ENCODE measurements at regions not wholly inside any gene's neighbourhood (a gene's known extent, or its start where the extent isn't known, plus 50 kb on each side); places are given as distances from the start of the nearest gene placed in this dataset.

DNA sequence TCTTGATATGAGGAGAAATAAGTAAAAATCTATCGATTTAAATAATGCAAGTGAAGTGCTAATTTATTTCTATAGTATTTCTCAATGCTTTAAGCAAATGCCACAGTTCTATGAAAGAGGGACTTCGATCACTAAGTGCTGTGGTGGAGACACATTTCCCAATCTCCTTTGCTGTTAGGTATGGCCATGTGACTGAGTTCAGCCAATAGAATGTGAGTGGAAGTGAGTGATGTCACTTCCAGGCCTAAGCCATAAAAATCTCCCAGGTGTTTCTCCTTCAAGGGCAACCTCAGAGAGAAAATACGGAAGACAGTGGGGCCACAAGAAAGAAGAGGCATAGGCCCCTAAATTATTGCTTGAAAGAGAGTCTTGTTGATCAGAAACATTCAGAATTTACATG, 100.3 kb upstream of the ANKH start:
- DNase-seq = no peak

DNA sequence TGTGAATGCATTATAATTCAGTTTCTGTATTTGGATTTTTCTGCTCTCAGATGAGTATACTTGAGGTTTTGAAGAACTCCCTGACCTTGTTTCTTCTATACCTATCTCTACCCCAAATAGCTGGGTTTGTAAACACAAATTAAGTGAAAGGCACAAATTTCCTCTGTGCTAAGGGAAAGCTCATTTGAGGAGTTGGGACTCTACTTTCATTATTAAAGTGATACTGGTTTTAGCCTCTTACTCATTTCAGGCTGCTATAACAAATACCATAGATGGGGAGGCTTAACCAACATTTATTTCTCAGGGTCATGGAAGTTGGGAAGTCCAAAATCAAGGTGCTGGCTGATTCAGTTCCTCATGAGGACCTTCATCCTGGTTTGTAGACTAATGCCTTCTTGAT, 97.2 kb upstream of the ANKH start:
- no peak for DNase-seq

- DNase-seq = no peak
Measured at GRCh38 chr5:14967166-14967565, 95.6 kb upstream of the ANKH start.

- DNase-seq = no peak
Measured at GRCh38 chr5:14965815-14966214, 94.2 kb upstream of the ANKH start.

- no peak for DNase-seq
Measured at GRCh38 chr5:14962604-14963003, 91.0 kb upstream of the ANKH start.

DNA sequence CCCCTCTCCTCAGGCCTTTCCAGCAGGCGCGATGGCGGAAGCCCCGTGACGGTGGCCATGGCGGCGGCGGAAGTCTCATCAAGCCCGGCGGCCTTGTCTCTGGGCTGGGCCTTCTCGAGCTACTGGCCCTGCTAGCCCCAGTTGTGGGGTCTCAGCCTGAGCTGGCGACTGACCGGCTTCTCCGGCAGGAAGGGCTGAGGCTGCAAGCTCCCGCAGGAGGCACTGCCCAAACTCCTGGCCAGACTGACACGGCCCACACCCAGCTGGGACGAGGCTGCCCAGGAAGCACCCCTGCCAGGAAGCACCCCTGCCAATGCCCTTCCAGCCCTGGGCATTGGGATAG, 88.5 kb upstream of the ANKH start:
- no peak for DNase-seq

- DNase-seq = no peak
Measured at GRCh38 chr5:14959399-14960119, 88.0 kb upstream of the ANKH start.

GRCh38 chr5:14958188-14958587, 86.6 kb upstream of the ANKH start:
- no peak for DNase-seq

DNA sequence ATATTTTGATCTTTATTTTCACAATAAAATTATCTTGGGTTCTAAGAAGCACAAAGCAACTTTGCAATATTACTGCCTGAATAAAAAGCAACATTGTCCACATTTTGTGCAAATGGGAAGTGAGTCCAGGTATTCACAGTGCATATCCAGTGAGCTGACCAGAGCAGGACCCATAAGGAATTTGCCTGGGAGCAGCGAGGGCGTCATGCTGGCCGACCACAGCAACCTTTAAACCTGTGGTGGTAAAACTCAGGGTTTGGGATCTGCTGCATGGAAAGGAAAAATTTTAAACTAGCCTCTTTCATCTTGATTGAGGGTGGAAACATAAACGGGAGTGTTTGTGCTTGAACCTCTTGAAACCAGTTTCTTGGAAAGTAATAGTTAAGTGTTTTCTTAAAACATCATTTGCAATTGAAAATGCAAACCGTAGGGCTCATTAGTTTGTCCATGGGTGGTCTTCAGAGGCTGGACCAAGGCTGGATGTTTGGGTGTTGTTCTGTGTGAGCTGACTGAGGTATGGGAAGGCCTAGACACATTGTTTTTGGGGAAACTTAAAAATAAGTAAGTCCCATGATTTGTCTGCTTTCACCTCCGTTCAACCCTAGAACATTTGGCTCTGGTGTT, 85.0 kb upstream of the ANKH start:
- no peak for DNase-seq

GRCh38 chr5:14954616-14955343, 83.2 kb upstream of the ANKH start:
- DNase-seq = no peak

GRCh38 chr5:14954216-14954615, 82.6 kb upstream of the ANKH start:
- no peak for DNase-seq

DNA sequence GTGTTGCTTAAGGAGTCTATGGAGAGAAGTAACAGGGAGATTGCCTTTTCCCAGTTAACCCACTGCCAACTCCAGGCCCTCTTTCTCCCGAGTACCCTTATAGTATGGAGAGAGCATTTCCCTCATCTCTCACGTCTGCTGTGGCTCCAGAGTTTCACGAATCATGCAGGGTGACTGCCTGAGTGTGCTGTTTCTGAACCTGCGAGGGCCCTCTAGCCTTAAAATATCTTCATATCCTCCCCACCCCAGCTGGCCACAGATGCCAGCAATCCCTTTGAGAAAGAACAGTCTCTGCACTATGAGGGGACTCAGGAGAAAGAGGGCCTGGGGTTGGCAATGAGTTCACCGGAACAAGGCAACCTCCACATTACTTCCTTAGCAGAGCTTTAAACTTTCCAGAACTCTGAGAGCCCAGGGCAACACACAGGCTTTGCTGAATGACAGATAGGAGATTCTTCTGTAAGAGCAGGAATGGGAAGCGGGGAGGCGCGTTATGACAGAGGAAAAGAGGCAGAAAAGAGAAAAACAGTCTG, 81.6 kb upstream of the ANKH start:
- DNase-seq = no peak

GRCh38 chr5:14948383-14948782, 76.8 kb upstream of the ANKH start:
- DNase-seq = no peak

GRCh38 chr5:14946815-14947620, 75.4 kb upstream of the ANKH start:
- no peak for DNase-seq

DNA sequence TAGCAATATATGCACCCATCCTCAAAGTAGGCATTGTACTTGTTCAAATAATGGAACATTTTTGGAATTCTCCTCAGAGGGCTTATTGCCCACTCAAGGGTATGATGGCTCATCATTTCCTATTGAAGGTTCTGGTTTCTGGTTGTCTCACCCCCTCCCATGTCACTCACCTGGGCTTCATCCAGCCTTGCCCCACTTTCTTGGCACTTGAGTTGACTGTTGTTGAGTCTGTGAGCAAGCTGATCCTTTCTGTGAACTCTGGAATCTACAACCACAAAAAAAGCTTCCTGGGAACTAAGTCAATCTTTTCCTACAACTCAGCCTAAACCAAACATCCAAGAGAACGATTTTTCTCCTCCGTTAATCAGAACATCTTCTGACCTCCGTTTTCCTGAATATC, 73.9 kb upstream of the ANKH start:
- no peak for DNase-seq

DNA sequence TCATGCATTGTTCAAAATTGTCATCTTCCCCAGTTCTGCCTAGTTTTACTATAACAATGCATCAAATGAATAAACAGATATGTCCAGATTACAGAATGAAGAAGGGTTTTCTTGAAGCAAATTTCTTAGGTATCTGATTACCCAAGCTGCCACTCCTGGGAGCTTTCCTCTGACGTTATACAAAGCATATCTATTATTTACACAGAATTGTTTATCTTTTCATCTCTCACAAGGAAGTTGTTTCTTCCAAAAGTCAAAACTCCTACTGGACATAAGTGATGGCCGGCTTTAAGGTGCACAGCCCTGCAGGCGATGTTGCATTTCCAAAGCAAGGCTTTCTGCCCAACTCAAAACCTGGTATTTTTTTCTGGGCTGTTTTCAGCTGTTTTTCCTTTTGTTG, 73.4 kb upstream of the ANKH start:
- no peak for DNase-seq

DNA sequence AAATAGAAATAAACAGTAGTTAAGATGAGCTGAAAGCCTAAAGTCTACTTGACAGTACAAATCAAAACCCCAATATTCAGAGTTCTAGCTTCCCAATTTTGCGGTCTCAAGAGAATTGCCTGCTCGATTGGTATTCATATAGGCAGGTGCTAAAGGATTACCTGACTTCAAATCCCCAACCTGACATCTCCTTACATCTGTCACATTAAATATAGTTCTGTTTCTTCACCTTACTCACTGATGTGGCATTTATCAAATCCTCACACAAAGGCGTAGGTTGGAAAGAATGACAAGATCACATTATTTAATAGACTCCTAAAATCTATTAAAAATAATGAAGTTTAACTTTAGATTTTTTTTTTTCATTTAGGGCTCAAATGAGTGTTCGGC, 72.8 kb upstream of the ANKH start:
- DNase-seq = no peak

- no peak for DNase-seq
Measured at GRCh38 chr5:14942212-14942611, 70.6 kb upstream of the ANKH start.

DNA sequence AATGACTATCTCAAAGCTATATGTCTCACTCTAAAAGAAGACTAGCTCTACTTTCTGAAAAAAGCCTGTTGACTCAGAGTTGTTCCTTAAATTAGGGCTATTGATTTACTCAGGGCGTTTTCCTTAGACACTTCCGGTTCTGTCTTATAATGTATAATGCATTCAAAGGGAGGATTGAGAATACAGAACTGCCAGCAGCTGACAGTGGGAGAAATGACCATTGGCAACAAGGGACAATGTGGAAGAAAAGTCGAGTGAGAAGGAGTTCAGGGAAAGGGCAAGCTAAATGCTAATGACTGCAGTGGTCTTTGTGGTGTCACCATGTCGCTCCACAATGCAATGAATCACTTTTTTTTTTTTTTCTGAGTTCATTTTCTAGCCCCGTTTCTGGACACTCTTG, 65.7 kb upstream of the ANKH start:
- DNase-seq = no peak

GRCh38 chr5:14936588-14936987, 65.0 kb upstream of the ANKH start:
- DNase-seq = no peak

- no peak for DNase-seq
Measured at GRCh38 chr5:14935341-14935740, 63.8 kb upstream of the ANKH start.

DNA sequence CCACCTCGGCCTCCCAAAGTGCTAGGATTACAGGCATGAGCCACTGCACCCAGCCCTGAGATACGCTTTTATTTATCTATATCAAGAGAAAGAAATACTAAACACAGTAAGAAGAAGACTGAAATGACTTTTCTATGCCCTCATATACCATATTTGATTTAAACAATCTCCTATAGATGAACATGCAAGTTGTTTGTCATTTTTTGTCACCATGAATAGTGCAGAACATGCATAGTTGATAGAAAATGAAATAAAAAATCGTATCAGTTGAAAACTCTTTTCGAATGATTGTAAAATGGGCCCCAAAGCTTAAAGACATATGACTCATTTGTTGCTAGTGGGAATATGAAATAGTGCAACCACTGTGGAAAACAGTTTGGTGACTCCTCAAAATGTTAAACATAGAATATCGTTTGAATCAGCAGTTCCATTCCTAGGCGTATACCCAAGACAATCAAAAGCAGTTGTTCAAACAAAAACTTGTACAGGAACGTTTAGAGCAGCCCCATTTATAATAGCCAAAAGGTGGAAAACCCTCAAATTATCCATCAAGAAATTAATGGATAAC, 61.4 kb upstream of the ANKH start:
- DNase-seq = no peak

DNA sequence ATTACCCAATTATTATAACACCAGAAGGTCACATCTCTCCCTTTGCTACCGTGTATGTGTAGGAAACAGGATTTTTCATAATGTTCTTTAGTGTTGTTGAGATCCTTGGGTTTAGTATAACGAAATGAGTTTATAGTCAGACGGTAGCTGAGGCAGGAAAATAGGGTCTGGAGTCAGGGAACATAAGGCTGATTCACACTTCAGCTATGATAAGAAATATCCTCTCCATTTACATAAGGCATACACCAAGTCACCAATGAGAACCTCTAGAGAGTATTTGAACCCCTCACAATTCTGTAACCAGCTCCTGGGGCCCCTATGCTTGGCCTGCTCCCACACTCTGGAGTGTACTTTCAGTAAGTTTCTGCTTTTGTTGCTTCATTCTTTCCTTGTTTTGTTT, 58.9 kb upstream of the ANKH start:
- no peak for DNase-seq
